HepG2 (cell line): ENCODE measurements at regions not wholly inside any gene's neighbourhood (a gene's known extent, or its start where the extent isn't known, plus 50 kb on each side); places are given as distances from the start of the nearest gene placed in this dataset.

Source experiments
- AHDC1 ChIP-seq: sonication (generic); formaldehyde crosslinking; IDR thresholded peaks from 2 replicates; pipeline ENCODE4 v1.5.1; 2020; ENCODE audit warnings: mild to moderate bottlenecking, missing genetic modification reagents, borderline replicate concordance
- HNRNPK ChIP-seq: fragments of 200-400 bp; formaldehyde crosslinking; IDR thresholded peaks from 2 replicates; pipeline ENCODE4 v1.6.1; 2018; ENCODE audit warnings: low read length, low read depth, moderate library complexity, mild to moderate bottlenecking; ENCODE audit not compliant: poor library complexity, severe bottlenecking
- IRF2 ChIP-seq: IDR thresholded peaks from 2 replicates; pipeline ENCODE4 v1.6.1; 2018; ENCODE audit warnings: missing genetic modification reagents, missing compliant biosample characterization
- ISL2 ChIP-seq: sonication (generic); formaldehyde crosslinking; IDR thresholded peaks from 2 replicates; pipeline ENCODE4 v1.5.0; 2020; ENCODE audit warnings: missing genetic modification reagents
- KDM5B ChIP-seq: sonication (generic); formaldehyde crosslinking; IDR thresholded peaks from 2 replicates; pipeline ENCODE4 v1.4.0; 2020; ENCODE audit warnings: missing genetic modification reagents, mild to moderate bottlenecking, borderline replicate concordance
- MTA1 ChIP-seq: sonication (generic); formaldehyde crosslinking; IDR thresholded peaks from 2 replicates; pipeline ENCODE4 v1.4.0; 2020; ENCODE audit warnings: missing genetic modification reagents, mild to moderate bottlenecking, borderline replicate concordance
- SOX5 ChIP-seq: IDR thresholded peaks from 2 replicates; pipeline ENCODE4 v1.6.1; 2016; ENCODE audit warnings: borderline replicate concordance
- STAT5B ChIP-seq: sonication (generic); formaldehyde crosslinking; IDR thresholded peaks from 2 replicates; pipeline ENCODE4 v1.4.0; 2020; ENCODE audit warnings: missing genetic modification reagents
- ZNF768 ChIP-seq: sonication (generic); formaldehyde crosslinking; IDR thresholded peaks from 2 replicates; pipeline ENCODE4 v1.4.0; 2020; ENCODE audit warnings: missing genetic modification reagents
- TF ChIP-seq, protein P1 (sequence below), 2 experiments: fragments of 450-650 bp in 1 of 2; sonication (generic) in 1 of 2; formaldehyde crosslinking; IDR thresholded peaks; 2 replicates each; pipeline versions ENCODE4 v1.5.0 to v1.8.0; 2020 to 2022; ENCODE audit warnings: mild to moderate bottlenecking in 1 of 2, missing genetic modification reagents in 1 of 2
- TF ChIP-seq, protein P2 (sequence below): sonication (generic); formaldehyde crosslinking; IDR thresholded peaks from 2 replicates; pipeline ENCODE4 v1.5.0; 2020; ENCODE audit warnings: mild to moderate bottlenecking, missing genetic modification reagents, borderline replicate concordance

DNA sequence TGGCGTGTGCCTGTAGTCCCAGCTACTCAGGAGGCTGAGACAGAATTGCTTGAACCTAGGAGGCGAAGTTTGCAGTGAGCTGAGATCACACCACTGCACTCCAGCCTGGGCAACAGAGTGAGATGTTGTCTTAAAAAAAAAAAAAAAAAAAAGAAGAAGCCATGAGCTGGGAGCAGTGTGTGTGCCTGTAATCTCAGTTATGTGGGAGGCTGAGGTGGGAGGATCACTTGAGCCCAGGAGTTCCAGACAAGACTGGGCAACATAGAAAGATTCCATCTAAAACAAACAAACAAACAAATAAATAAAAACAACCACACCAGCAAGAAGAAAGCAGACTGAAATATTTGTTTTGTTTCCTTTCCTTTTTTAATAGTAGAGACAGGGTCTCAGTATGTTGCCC lies 62.2 kb upstream of the KIF13A start (continued):
- TF ChIP-seq AHDC1 (CRISPR knock-in tag) (no peak), MTA1 (CRISPR knock-in tag) (no peak), SOX5 (CRISPR knock-in tag) (no peak), ISL2 (CRISPR knock-in tag) (no peak), HNRNPK (no peak), ZNF768 (CRISPR knock-in tag) (no peak), KDM5B (CRISPR knock-in tag) (no peak), STAT5B (CRISPR knock-in tag) (no peak), IRF2 (CRISPR knock-in tag) (no peak)
- TF ChIP-seq, protein P1, sequence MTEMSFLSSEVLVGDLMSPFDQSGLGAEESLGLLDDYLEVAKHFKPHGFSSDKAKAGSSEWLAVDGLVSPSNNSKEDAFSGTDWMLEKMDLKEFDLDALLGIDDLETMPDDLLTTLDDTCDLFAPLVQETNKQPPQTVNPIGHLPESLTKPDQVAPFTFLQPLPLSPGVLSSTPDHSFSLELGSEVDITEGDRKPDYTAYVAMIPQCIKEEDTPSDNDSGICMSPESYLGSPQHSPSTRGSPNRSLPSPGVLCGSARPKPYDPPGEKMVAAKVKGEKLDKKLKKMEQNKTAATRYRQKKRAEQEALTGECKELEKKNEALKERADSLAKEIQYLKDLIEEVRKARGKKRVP (CRISPR knock-in tag; IDR thresholded peaks at IDR 0.05): no peak
- TF ChIP-seq, protein P2, sequence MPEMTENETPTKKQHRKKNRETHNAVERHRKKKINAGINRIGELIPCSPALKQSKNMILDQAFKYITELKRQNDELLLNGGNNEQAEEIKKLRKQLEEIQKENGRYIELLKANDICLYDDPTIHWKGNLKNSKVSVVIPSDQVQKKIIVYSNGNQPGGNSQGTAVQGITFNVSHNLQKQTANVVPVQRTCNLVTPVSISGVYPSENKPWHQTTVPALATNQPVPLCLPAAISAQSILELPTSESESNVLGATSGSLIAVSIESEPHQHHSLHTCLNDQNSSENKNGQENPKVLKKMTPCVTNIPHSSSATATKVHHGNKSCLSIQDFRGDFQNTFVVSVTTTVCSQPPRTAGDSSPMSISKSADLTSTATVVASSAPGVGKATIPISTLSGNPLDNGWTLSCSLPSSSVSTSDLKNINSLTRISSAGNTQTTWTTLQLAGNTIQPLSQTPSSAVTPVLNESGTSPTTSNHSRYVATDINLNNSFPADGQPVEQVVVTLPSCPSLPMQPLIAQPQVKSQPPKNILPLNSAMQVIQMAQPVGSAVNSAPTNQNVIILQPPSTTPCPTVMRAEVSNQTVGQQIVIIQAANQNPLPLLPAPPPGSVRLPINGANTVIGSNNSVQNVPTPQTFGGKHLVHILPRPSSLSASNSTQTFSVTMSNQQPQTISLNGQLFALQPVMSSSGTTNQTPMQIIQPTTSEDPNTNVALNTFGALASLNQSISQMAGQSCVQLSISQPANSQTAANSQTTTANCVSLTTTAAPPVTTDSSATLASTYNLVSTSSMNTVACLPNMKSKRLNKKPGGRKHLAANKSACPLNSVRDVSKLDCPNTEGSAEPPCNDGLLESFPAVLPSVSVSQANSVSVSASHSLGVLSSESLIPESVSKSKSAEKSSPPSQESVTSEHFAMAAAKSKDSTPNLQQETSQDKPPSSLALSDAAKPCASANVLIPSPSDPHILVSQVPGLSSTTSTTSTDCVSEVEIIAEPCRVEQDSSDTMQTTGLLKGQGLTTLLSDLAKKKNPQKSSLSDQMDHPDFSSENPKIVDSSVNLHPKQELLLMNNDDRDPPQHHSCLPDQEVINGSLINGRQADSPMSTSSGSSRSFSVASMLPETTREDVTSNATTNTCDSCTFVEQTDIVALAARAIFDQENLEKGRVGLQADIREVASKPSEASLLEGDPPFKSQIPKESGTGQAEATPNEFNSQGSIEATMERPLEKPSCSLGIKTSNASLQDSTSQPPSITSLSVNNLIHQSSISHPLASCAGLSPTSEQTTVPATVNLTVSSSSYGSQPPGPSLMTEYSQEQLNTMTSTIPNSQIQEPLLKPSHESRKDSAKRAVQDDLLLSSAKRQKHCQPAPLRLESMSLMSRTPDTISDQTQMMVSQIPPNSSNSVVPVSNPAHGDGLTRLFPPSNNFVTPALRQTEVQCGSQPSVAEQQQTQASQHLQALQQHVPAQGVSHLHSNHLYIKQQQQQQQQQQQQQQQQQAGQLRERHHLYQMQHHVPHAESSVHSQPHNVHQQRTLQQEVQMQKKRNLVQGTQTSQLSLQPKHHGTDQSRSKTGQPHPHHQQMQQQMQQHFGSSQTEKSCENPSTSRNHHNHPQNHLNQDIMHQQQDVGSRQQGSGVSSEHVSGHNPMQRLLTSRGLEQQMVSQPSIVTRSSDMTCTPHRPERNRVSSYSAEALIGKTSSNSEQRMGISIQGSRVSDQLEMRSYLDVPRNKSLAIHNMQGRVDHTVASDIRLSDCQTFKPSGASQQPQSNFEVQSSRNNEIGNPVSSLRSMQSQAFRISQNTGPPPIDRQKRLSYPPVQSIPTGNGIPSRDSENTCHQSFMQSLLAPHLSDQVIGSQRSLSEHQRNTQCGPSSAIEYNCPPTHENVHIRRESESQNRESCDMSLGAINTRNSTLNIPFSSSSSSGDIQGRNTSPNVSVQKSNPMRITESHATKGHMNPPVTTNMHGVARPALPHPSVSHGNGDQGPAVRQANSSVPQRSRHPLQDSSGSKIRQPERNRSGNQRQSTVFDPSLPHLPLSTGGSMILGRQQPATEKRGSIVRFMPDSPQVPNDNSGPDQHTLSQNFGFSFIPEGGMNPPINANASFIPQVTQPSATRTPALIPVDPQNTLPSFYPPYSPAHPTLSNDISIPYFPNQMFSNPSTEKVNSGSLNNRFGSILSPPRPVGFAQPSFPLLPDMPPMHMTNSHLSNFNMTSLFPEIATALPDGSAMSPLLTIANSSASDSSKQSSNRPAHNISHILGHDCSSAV (CRISPR knock-in tag): no peak
- TF ChIP-seq, all 625 proteins: peak for 0
